PC-3 (cell line): ENCODE measurements at regions not wholly inside any gene's neighbourhood (a gene's known extent, or its start where the extent isn't known, plus 50 kb on each side); places are given as distances from the start of the nearest gene placed in this dataset.

Experiments used
- ATAC-seq: fragments of 200-7000 bp; cut with Tn5 transposase; 2 replicates; pipeline ENCODE4 v1.9.1; 2020; ENCODE audit warnings: mild to moderate bottlenecking, moderate library complexity
- BruUV-seq: library from RNA; stranded (reverse); fragments of 400-500 nt; replicated peaks from 2 replicates; lab custom pipeline; 2021; lab: Mats Ljungman, UMichigan
- CTCF ChIA-PET: fragments of 300-600 bp; sonication (Branson Sonifier 250); formaldehyde crosslinking; loops from one replicate; lab custom pipeline; 2022; ENCODE audit warnings: antibody characterized with exemption; lab: Charles Lee
- POLR2A ChIA-PET: fragments of 300-600 bp; sonication (Branson Sonifier 250); formaldehyde crosslinking; loops from one replicate; lab custom pipeline; 2022; ENCODE audit warnings: antibody characterized with exemption; ENCODE audit not compliant: unreplicated experiment; lab: Charles Lee
- DNase-seq: peaks from one replicate; pipeline ENCODE4 v3.0.0-alpha.2; 2015
- H2AFZ ChIP-seq: fragments of 300-600 bp; sonication (generic); 2 replicates; pipeline ENCODE4 v1.6.0; 2016; ENCODE audit warnings: antibody characterized with exemption, low read length
- H3F3A ChIP-seq: fragments of 300-600 bp; sonication (generic); one replicate; pipeline ENCODE4 v1.6.0; 2017; ENCODE audit warnings: antibody characterized with exemption, low read length, control low read depth, mild to moderate bottlenecking; ENCODE audit not compliant: unreplicated experiment
- H3K27ac ChIP-seq: fragments of 300-600 bp; sonication (generic); 2 replicates; pipeline ENCODE4 v1.5.1; 2016; ENCODE audit warnings: mild to moderate bottlenecking, low read length
- H3K27me3 ChIP-seq: fragments of 300-600 bp; sonication (generic); 2 replicates; pipeline ENCODE4 v1.6.1; 2016; ENCODE audit warnings: low read length, mixed read lengths
- H3K36me3 ChIP-seq: fragments of 300-600 bp; sonication (generic); 2 replicates; pipeline ENCODE4 v1.6.1; 2016; ENCODE audit warnings: low read depth, mixed run types, low read length, mixed read lengths
- H3K4me1 ChIP-seq: fragments of 300-600 bp; sonication (generic); 2 replicates; pipeline ENCODE4 v1.5.1; 2016; ENCODE audit warnings: low read length; ENCODE audit not compliant: insufficient read depth
- H3K4me2 ChIP-seq: fragments of 300-600 bp; sonication (generic); 2 replicates; pipeline ENCODE4 v1.6.0; 2016; ENCODE audit warnings: low read length
- H3K4me3 ChIP-seq: fragments of 300-600 bp; sonication (generic); 2 replicates; pipeline ENCODE4 v1.5.1; 2016; ENCODE audit warnings: mild to moderate bottlenecking, low read length, mixed read lengths
- H3K79me2 ChIP-seq: fragments of 300-600 bp; sonication (generic); 2 replicates; pipeline ENCODE4 v1.6.1; 2017; ENCODE audit warnings: low read length, mixed read lengths
- H3K9ac ChIP-seq: fragments of 300-600 bp; sonication (generic); 2 replicates; pipeline ENCODE4 v1.6.0; 2016; ENCODE audit warnings: mild to moderate bottlenecking, low read length
- H3K9me2 ChIP-seq: fragments of 300-600 bp; sonication (generic); replicated peaks from 2 replicates; pipeline ENCODE4 v1.6.1; 2016; ENCODE audit warnings: mixed run types, low read length, mixed read lengths
- H3K9me3 ChIP-seq: fragments of 300-600 bp; sonication (generic); 2 replicates; pipeline ENCODE4 v1.6.1; 2016; ENCODE audit warnings: low read length, mixed read lengths
- H4K20me1 ChIP-seq: fragments of 300-600 bp; sonication (generic); 2 replicates; pipeline ENCODE4 v1.6.1; 2016; ENCODE audit warnings: low read length, mixed read lengths
- CTCF ChIP-seq: fragments of 300-600 bp; sonication (generic); conservative IDR thresholded peaks from 2 replicates; pipeline ENCODE4 v1.5.1; 2017; ENCODE audit warnings: antibody characterized with exemption, low read depth, mild to moderate bottlenecking, low read length
- EZH2 ChIP-seq: fragments of 300-600 bp; sonication (generic); IDR thresholded peaks from one replicate; pipeline ENCODE4 v1.6.1; 2017; ENCODE audit warnings: antibody characterized with exemption, mild to moderate bottlenecking, low read length; ENCODE audit not compliant: unreplicated experiment
- EZH2phosphoT487 ChIP-seq: fragments of 300-600 bp; sonication (generic); IDR thresholded peaks from 2 replicates; pipeline ENCODE4 v1.6.1; 2018; ENCODE audit warnings: mild to moderate bottlenecking, antibody characterized with exemption, low read length, borderline replicate concordance
- intact Hi-C: fragments of 100-400 bp; cut with micrococcal nuclease; formaldehyde crosslinking; loops from 2 replicates; pipeline ENCODE4 v1.9.0; 2023

- no peak overlapping the region for H3K4me2 ChIP-seq
- H3K36me3 ChIP-seq: no peaks in the 10 kb centered on the region
- BruUV-seq: no TSS peak
- ATAC-seq (no peak), DNase-seq (no peak)
- H3K4me3 ChIP-seq: no peak overlapping the region
- H3K79me2 ChIP-seq: no peaks in the 10 kb centered on the region
- POLR2A ChIA-PET: no interaction called here
- intact Hi-C loops: no loop called here
- H2AFZ ChIP-seq: no peak overlapping the region
- CTCF ChIA-PET: no interaction called here
- H3K9me2 ChIP-seq: no peaks in the 10 kb centered on the region
- no peak overlapping the region for H3K9ac ChIP-seq
- H3K4me1 ChIP-seq: no peaks in the 10 kb centered on the region
- TF ChIP-seq EZH2phosphoT487 (no peak), EZH2 (no peak), CTCF (no peak)
- H4K20me1 ChIP-seq: no peaks in the 10 kb centered on the region
- no peaks in the 10 kb centered on the region for H3K27me3 ChIP-seq
- no peak overlapping the region for H3K27ac ChIP-seq
- no peaks in the 10 kb centered on the region for H3F3A ChIP-seq
- H3K9me3 ChIP-seq: no peaks in the 10 kb centered on the region
These were observed 256.6 kb upstream of the RGS18 start for GRCh38 chr1:191901651-191902050.

- H3K9ac ChIP-seq: no peak overlapping the region
- DNase-seq (no peak), ATAC-seq (no peak)
- POLR2A ChIA-PET: no interaction called here
- no peaks in the 10 kb centered on the region for H3K79me2 ChIP-seq
- H4K20me1 ChIP-seq: no peaks in the 10 kb centered on the region
- H3K9me2 ChIP-seq: no peaks in the 10 kb centered on the region
- no TSS peak for BruUV-seq
- no peak overlapping the region for H3K27ac ChIP-seq
- H2AFZ ChIP-seq: no peak overlapping the region
- H3K4me3 ChIP-seq: no peak overlapping the region
- no peaks in the 10 kb centered on the region for H3K36me3 ChIP-seq
- H3K9me3 ChIP-seq: no peaks in the 10 kb centered on the region
- no peaks in the 10 kb centered on the region for H3F3A ChIP-seq
- no peaks in the 10 kb centered on the region for H3K4me1 ChIP-seq
- intact Hi-C loops: no loop called here
- CTCF ChIA-PET: no interaction called here
- H3K27me3 ChIP-seq: no peaks in the 10 kb centered on the region
- no peak overlapping the region for H3K4me2 ChIP-seq
- TF ChIP-seq CTCF (no peak), EZH2 (no peak), EZH2phosphoT487 (no peak)
These were observed 253.3 kb upstream of the RGS18 start for GRCh38 chr1:191904991-191905390.

- Histone ChIP-seq H2AFZ (no peak overlapping the region), H3K36me3 (no peaks in the 10 kb centered on the region), H3F3A (no peaks in the 10 kb centered on the region), H3K79me2 (no peaks in the 10 kb centered on the region), H4K20me1 (no peaks in the 10 kb centered on the region), H3K27me3 (no peaks in the 10 kb centered on the region), H3K9me2 (no peaks in the 10 kb centered on the region), H3K4me1 (no peaks in the 10 kb centered on the region), H3K9ac (no peak overlapping the region), H3K4me2 (no peak overlapping the region), H3K4me3 (no peak overlapping the region), H3K27ac (no peak overlapping the region), H3K9me3 (no peaks in the 10 kb centered on the region)
- ATAC-seq (no peak), DNase-seq (no peak)
- BruUV-seq: no TSS peak
- POLR2A ChIA-PET: no interaction called here
- intact Hi-C loops: no loop called here
- CTCF ChIA-PET: no interaction called here
- TF ChIP-seq EZH2phosphoT487 (no peak), EZH2 (no peak), CTCF (no peak)
These were observed 252.5 kb upstream of the RGS18 start for GRCh38 chr1:191905781-191906180.
